Adrenal gland (tissue), 5 donors: ENCODE measurements at regions not wholly inside any gene's neighbourhood (a gene's known extent, or its start where the extent isn't known, plus 50 kb on each side); places are given as distances from the start of the nearest gene placed in this dataset.

Source experiments
- CTCF ChIP-seq, 6 experiments: fragments of 450-650 bp in 4 of 6; fragments of 200-600 bp in 2 of 6; sonication (generic) in 1 of 6; IDR thresholded peaks; 1 replicate in 5 of 6; 2 replicates in 1 of 6; pipeline versions ENCODE4 v1.5.1 to v1.8.0; 2016 to 2021; ENCODE audit warnings: antibody characterized with exemption in 6 of 6, mild to moderate bottlenecking in 2 of 6, moderate library complexity in 1 of 6
- POLR2A ChIP-seq, 2 donors: fragments of 450-650 bp; IDR thresholded peaks; one replicate each; pipeline ENCODE4 v1.6.1; 2017; ENCODE audit warnings: antibody characterized with exemption in 2 of 2, mild to moderate bottlenecking in 2 of 2, moderate library complexity in 1 of 2
- donor health status: DM: no; HTN: no; CAD: no.

GRCh38 chr5:74556631-74557595 is 83.6 kb downstream of the ENC1 start:
- TF ChIP-seq CTCF (IDR thresholded peaks at IDR 0.05) (no peak), POLR2A (IDR thresholded peaks at IDR 0.05) (no peak)
